ENCODE measurements at regions not wholly inside any gene's neighbourhood (a gene's known extent, or its start where the extent isn't known, plus 50 kb on each side); places are given as distances from the start of the nearest gene placed in this dataset.

DNA sequence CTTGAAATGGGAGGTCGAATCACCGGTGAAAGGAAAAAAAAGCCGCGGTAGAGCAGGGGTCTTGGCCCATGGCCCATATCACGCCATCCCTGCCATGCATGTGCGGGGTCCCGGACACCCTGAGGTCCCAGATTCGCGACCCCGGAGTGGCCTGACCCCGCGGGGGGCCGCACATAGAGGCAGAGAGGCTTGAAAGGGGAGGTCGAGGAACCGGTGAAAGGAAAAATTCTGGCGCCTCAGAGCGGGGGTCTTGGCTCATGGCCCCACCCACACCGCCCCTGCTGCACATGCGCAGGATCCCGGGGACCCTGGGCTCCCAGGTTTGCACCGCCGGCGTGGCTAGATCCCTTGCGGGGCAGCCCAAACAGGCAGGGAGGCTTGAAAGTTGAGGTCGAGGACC, 319.8 kb downstream of the ALG10 start:
- DNase-seq, result no peak

DNA sequence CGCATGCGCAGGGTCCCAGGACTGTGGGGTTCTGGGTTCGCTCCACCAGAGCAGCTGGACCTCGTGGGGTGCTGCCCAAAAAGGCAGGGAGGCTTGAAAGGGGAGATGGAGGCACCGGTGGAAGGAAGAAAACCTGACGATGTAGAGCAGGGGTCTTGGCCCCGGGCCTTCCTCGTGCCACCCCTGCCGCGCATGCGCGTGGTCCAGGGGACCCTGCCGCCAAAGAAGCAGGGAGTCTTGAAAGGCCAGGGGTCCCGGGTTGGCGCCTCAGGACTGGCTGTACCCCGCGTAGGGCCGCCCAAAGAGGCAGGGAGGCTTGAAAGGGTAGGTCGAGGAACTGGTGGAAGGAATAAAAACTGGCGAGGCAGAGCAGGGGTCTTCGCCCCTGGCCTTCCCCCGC, 321.0 kb downstream of the ALG10 start:
- DNase-seq, result no peak

DNA sequence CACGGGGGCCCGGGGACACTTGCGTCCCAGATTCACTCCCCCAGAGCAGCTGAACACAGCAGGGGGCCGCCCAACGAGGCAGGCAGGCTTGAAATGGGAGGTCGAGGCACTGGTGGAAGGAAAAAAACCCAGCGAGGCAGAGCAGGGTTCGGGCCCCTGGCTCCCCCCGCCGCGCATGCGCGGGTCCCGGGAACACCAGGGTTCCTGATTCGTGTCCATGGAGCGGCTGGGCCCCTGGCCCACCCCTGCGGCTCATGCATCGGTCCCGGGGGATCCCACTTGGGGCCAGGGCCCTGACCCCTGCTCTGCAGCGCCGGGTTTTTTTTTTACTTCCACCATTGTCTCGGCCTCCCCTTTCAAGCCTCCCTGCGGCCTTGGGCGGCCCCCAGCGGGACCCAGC, 321.5 kb downstream of the ALG10 start:
- DNase-seq, result no peak

DNA sequence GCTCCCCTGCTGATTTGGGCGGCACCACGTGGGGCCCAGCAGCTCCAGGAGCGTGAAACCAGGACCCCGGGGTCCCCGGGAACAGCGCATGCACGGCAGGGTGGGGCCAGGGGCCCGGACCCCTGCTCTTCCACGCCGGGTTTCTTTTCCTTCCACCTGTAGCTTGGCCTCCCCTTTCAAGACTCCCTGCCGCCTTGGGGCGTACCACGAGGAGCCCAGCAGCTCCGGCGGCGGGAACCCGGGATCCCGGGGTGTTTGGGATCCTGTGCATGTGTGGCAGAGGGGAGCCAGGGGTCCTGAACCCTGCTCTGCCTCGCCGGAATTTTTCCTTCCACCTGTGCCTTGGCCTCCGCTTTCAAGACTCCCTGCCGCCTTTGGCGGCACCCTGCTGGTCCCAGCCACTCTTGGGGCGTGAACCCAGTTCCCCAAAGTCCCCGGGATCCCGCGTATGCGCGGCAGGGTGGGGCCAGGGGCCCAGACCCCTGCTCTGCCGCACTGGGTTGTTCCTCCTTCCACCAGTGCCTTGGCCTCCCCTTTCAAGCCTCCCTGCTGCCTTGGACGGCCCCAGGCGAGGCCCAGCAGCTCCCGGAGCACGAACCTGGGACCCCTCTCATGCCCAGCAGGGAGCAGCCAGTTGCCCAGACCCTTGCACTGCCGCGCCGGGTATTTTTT, 322.7 kb downstream of the ALG10 start:
- no peak for DNase-seq

DNA sequence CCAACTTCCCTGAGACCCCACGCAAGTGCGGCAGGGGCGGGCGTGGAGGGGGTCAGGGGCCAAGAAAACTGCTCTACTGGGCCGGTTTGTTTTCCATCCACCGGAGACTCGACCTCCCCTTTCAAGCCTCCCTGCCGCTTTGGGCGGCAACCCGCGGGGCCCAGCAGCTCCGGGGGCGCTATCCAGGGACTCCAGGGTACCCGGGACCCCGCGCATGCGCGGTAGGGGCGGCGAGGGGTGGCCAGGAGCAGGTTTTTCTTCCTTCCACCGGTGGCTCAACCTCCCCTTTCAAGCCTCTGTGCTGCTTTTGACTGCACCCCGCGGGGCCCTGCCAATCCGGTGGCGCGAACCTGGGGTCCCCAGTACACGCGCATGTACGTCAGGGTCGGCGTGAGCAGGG, 323.5 kb downstream of the ALG10 start:
- DNase-seq, result no peak

DNA sequence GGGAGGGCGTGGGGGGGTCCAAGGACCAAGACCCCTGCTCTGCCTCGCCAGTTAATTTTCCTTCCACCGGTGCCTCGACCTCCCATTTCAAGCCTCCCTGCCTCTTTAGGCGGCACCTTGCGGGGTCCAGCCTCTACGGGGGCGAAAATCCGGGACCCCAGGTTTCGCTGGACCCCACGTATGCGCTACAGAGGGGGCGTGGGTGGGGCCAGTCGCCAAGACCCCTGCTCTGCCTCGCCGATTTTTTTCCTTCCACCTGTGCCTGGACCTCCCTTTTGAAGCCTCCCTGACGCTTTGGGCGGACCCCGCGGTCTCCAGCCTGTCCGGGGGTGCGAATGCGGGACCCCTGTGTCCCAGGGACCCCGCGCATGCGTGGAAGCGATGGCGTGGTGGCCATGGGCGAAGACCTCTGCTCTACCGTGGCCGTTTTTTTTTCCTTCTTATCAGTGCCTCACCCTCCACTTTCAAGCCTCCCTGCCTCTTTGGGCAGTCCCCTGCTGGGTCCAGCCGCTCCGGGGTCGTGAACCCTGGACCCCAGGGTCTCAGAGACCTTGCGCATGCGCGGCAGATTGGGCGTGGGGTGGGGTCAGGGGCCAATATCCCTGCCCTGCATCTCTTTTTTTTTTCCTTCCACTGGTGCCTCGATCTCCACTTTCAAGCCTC, 324.2 kb downstream of the ALG10 start:
- no peak for DNase-seq

DNA sequence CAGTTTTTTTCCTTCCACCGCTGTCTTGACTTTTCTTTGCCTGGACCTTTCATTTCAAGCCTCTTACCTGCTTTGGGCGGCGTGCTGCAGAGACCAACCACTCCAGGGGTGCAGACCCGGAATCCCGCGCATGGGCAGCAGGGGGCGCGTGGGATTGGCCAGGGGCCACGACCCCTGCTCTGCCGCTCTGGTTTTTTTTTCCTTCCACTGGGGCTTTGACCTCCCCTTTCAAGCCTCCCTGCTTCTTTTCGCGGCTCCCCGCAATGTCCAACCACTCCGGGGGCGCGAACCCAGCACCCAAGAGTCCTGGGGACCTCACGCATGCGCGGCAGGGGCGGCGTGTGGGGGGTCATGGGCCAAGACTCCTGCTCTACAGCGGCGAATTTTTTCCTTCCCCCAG, 325.1 kb downstream of the ALG10 start:
- no peak for DNase-seq

DNA sequence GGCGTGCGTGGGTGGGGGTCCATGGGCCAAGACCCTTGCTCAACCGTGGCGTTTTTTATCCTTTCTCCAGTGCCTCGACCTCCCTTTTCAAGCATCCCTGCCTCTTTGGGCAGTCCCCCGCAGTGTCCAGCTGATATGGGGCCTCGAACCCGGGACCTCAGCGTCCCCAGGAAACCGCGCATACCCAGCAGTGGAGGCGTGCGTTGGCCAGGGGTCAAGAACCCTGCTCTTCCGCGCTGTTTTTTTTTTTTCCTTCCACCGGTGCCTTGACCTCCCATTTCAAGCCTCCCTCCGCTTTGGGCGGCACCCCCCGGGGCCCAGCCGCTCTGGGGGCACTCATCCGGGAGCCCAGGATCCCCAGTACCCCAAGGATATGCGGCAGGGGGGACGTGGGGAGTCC, 325.8 kb downstream of the ALG10 start:
- no peak for DNase-seq

DNA sequence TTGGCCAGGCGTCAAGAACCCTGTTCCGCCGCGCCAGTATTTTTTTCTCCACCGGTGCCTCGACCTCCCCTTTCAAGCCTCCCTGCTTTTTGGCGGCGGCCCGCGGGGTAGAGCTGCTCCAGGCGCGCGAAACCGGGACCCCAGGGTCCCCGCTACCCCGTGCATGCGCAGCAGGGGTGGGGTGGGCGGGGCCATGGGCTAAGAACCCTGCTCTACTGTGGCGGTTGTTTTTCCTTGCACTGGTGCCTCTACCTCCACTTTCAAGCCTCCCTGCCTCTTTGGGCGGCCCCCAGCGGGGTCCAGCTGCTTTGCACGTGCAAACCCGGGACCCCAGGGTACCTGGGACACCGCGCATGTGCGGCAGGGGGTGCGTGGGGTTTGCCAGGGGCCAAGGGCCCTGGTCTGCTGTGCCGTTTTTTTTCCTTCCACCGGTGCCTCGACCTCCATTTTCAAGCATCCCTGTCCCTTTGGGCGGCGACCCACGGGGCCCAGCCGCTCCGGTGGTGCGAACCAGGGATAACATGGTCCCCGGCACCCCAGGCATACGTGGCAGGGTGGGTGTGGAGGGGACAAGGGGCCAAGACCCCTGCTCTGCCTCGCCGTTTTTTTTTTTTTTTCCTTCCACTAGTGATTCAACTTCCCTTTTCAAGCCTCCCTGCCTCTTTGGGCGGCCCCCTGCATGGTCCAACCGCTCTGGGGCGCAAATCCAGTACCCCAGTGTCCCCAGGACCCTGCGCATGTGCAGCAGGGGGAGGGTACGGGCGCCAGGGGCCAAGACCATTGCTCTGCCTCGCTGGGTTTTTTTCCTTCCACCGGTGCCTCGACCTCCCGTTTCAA, 326.8 kb downstream of the ALG10 start:
- DNase-seq, result no peak

DNA sequence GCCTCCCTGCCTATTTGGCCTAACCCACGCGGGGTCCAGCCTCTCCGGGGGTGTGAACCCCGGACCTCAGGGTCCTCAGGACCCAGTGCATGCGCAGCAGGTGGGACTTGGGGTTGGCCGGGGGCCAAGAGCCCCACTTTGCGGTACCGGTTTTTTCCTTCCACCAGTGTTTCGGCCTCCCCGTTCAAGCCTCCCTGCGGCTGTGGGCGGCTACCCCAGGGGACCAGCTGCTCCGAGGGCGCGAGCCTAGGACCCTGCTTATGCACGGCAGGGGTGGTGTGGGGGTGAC, 327.3 kb downstream of the ALG10 start:
- no peak for DNase-seq

DNA sequence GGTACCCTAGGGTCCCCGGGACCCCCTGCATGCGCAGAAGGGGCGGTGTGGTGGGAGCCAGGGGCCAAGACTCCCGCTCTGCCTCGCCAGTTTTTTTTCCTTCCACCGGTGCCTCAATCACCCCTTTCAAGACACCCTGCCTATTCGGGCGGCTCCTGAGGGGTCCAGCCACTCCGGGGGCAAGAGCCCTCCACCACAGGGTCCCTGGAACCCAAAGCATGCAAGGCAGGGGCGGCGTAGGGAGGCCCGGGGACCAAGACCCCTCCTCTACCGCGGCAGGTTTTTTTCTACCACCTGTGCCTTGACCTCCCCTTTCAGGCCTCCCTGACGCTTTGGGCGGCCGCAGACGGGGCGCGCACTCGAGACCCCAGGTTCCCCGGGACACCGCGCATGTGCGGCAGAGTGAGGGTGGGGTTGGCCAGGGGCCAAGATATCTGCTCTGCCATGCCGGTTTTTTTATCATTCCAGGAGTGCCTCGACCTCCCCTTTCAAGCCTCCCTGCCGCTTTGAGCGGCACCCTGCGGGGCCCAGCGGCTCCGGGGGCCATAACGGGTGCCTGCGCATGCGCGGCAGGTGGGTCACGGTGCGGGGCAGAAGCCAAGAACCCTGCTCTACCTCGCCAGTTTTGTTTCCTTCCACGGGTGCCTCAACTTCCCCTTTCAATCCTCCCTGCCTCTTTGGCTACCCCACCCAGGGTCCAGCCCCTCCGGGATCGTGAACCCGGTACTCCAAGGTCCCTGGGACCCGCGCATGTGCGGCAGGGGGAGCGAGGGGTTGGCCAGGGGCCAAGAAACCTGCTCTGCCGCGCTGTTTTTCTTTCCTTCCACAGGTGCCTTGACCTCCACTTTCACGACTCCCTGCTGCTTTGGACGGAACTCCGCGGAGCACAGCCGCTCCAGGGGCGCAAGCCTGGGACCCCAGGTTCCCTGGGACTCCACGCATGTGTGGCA, 328.1 kb downstream of the ALG10 start:
- DNase-seq, result no peak

DNA sequence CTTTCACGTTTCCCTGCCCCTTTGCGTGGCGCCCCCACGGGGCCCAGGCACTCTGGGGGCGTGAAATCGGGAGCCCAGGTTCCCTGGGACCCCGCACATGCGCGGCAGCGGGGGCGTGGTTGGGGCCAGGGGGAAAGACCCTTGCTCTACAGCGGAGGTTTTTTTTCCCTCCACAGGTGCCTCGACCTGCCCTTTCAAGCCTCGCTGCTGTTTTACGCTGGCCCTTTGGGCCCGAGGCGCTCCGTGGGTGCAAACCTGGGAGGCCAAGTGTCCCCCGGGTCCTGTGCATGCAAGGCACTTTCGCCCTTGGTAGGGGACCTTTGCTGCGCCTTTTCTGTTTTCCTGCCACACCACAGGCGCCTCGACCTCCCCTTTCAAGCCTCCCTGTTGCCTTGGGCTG, 329.8 kb downstream of the ALG10 start:
- DNase-seq, result no peak

DNA sequence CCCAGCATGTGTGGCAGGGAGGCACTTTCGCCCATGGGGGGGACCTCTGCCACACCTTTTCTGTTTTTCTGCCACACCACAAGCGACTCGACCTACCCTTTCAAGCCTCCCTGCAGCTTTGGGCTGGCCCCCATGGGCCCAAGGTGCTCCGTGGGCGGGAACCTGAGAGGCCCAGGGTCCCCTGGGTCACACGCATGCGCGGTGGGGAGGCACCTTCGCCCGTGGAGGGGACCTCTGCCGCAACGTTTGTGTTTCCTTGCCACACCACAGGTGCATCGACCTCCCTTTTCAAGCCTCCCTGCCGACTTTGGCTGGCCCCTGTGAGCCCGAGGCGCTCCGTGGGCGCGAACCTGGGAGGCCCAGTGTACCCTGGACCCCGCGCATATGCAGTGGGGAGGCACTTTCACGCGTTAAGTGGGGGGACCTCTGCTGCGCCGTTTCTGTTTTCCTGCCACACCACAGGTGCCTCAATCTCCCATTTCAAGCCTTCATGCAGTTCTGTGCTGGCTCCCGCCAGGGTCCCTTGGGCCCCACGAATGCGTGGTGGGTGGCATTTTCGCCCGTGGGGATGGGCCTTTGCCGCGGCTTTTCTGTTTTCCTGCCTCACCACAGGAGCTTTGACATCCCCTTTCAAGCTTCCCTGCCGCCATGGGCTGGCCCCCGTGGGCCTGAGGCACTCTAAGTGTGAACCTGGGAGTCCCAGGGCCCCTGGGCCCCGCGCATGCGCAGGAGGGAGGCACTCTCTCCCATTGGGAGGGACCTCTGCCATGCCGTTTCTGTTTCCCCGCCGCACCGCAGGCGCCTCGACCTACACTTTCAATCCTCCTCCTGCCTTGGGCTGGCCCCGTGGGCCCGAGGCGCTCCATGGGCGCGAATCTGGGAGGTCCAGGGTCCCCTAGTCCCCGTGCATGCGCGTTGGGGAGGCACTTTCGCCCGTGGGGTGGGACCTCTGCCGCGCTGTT, 332.2 kb downstream of the ALG10 start:
- DNase-seq, result no peak

DNA sequence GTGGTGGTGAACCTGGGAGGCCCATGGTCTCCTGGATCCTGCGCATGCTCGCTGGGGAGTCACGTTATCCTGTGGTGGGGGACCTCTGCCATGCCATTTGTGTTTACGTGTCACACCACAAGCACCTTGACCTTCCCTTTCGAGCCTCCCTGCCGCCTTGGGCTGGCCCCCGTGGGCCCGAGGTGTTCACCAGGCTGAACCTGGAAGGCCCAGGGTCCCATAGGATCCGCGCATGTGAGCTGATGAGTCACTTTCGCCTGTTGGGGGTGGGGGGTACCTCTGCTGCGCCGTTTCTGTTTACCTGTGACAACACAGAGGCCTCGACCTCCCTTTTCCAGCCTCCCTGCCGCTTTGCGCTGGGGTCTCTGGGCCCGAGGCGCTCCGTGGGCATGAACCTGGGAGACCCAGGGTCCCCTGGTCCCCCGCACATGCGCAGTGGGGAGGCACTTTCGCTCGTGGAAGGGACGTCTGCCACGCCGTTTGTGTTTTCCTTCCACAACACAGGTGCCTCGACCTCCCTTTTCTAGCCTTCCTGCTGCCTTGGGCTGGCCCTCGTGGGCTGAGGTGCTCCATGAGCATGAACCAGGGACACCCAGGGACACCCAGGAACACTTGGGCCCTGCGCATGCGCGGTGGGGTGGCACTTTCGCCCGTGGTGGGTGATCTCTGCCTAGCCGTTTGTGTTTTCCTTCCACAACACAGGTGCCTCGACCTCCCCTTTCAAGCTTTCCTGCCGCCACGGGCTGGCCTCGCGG, 334.1 kb downstream of the ALG10 start:
- no peak for DNase-seq

DNA sequence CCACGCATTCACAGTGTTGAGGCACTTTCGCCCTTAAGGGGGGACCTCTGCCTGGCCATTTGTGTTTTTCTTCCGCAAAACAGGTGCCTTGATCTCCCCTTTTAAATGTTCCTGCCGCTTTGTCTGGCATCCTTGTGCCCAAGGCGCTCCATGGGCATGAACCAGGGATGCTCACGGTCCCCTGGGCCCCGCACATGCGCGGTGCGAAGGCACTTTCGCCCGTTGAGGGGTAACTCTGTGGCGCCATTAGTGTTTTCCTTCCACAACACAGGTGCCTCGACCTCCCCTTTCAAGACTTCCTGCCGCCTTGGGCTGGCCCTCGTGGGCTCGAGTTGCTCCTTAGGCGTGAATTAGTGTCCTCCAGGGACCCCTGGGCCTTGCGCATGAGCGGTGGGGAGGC, 335.5 kb downstream of the ALG10 start:
- DNase-seq, result no peak

DNA sequence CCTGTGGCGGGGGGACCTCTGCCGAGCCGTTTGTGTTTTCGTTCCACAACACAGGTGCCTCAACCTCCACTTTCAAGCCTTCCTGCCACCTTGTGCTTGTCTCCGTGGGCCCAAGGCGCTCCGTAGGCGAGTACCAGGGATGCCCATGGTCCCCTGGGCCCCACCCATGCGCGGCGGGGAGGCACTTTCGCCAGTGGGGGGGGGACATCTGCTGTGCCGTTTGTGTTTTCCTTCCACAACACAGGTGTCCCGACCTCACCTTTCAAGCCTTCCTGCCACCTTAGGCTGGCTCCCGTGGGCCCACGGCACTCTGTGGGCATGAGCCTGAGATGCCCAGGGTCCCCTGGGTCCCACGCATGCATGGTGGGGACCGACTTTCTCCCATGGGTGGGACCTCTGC, 335.9 kb downstream of the ALG10 start:
- no peak for DNase-seq

DNA sequence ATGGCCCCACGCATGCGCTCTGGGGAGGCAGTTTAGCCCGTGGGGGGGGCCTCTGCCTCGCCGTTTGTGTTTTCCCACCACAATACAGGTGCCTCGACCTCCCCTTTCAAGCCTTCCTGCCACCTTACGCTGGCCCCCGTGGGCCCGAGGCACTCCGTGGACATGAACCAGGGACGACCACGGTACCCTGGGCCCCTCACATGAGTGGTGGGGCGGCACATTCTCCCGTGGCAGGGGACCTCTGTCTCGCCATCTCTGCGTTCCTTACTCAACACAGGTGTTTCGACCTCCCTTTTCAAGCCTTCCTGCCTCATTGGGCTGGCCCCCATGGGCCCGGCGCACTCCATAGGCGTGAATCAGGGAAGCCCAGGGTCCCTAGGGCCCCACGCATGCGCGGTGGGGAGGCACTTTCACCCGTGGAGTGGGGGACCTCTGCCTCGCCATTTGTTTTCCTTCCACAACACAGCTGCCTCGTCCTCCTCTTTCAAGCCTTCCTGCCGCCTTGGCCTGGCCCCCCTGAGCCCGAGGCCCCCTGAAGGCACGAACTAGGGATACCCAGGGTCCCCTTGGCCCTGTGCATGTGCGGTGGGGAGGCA, 339.5 kb downstream of the ALG10 start:
- DNase-seq, result no peak

DNA sequence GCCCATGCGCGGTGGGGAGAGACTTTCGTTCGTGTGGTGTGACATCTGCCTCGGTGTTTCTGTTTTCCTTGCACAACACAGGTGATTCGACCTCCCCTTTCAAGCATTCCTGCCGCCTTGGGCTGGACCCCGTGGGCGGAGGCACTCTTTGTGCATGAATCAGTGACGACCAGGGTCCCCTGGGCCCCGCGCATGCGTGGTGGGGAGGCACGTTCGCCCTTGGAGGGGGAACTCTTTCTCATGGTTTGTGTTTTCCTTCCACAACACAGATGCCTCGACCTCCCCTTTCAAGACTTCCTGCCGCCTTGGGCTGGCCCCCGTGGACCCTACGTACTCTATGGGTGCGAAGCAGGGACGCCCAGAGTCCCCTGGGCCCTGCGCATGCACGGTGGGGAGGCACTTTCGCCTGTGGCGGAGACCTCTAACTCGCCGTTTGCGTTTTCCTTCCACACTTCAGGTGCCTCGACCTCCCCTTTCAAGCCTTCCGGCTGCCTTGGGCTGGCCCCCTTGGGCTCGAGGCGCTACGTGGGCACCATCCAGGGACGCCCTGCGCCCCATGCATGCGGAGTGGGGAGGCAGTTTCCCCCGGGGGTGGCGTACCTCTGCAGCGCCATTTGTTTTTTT, 340.9 kb downstream of the ALG10 start:
- no peak for DNase-seq

DNA sequence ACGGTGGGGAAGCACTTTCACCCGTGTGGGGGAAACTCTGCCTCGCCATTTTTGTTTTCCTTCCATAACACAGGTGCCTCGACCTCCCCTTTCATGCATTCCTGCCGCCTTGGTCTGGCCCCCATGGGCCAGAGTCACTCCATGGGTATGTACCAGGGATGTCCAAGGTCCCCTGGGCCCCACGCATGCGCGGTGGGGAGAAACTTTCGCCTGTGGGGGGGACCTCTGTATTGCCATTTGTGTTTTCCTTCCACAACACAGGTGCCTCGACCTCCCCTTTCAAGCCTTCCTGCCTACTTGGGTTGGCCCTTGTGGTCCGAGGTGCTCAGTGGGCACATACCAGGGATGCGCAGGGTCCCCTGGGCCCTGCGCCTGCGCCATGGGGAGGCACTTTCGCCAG, 345.8 kb downstream of the ALG10 start:
- no peak for DNase-seq
